Kidney epithelial cell (primary cell): ENCODE measurements at regions not wholly inside any gene's neighbourhood (a gene's known extent, or its start where the extent isn't known, plus 50 kb on each side); places are given as distances from the start of the nearest gene placed in this dataset.
A peak's percentile ranks its signal among the peaks of the same experiment; 100 is the strongest.

Experiments
- DNase-seq: peaks from one replicate; pipeline ENCODE4 v3.0.0-alpha.2; 2010; ENCODE audit warnings: low read depth
- H3K27me3 ChIP-seq: 2 replicates; pipeline ENCODE4 v1.6.0; 2011; ENCODE audit warnings: low read length; ENCODE audit not compliant: control insufficient read depth, insufficient read depth
- H3K36me3 ChIP-seq: 2 replicates; pipeline ENCODE4 v1.5.1; 2011; ENCODE audit warnings: low read length; ENCODE audit not compliant: control insufficient read depth, insufficient read depth
- H3K4me3 ChIP-seq: 2 replicates; pipeline ENCODE4 v1.5.1; 2011; ENCODE audit warnings: low read depth, mild to moderate bottlenecking, control low read depth, low read length
- CTCF ChIP-seq: IDR thresholded peaks from 2 replicates; pipeline ENCODE4 v1.5.1; 2011; ENCODE audit warnings: mild to moderate bottlenecking, moderate library complexity, low read length, control low read depth, inconsistent platforms; ENCODE audit not compliant: insufficient read depth, poor library complexity, severe bottlenecking

GRCh38 chr10:120253131-120253530 is 203.9 kb upstream of the PLPP4 start:
- DNase-seq = no peak

DNA sequence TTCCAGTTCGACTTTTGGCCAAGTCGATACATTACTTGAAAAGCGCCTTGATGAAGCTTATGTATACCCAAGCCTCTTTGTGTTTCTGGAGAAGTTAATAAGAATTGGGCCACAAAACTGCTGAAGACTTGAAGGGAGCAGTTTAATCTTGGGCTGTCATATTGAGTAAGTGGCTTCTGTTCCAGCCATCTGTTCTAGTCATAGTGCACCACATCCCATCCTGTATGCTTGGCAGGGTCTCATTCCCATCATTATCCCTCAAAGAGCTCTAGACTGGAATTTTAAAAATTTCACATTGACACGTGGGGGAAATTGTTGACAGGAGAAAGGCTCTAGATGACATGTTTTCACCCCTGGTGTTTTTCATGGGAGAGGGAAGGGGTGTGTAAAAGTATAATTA is 196.6 kb upstream of the PLPP4 start:
- Histone ChIP-seq H3K36me3 (no peaks in the 10 kb centered on the region), H3K27me3 (no peaks in the 10 kb centered on the region), H3K4me3 (no peak overlapping the region)
- no peak for TF ChIP-seq CTCF
- no peak for DNase-seq

More at GRCh38 chr10:120253131-120253530, 203.9 kb upstream of the PLPP4 start:
- Histone ChIP-seq H3K36me3 (no peaks in the 10 kb centered on the region), H3K4me3 (no peak overlapping the region), H3K27me3 (no peaks in the 10 kb centered on the region)
- no peak for TF ChIP-seq CTCF

DNA sequence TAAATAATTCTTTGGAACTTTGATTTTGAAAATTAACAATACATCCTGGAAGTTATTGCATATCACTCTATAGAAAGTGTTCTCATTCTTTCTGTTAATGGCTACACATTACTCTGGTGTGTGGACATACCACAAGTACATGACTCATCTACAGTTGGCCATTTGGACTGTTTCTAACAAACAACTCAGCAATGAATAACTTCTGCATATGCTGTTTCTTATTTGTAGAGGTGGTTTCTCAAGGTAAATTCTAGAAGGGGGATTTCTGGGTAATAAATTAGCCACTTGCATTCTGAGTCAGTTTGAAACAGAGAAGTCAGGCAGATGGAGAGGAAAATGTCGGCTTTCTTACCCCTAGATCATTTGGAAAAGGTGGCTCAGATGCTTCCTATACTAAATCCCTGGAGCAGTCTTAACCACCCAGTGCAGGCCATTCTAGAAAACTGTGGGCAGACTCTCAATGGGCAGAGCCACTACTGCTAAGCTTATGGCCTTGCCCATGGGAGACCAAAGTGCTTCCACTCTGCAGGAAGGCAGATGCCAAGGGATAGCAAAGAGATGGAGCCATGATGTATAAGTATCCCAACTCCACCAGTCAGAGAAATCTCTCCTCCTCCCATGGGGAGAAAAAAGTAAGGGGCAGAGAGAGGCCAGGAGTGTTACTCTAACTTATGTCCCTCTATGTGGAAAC is 194.0 kb upstream of the PLPP4 start:
- Histone ChIP-seq H3K27me3 (no peaks in the 10 kb centered on the region), H3K4me3 (no peak overlapping the region), H3K36me3 (no peaks in the 10 kb centered on the region)
- TF ChIP-seq CTCF = no peak
- peak; percentile 38 for DNase-seq

GRCh38 chr10:120266022-120266421 is 191.0 kb upstream of the PLPP4 start:
- H3K4me3 ChIP-seq = no peak overlapping the region
- no peak for TF ChIP-seq CTCF

GRCh38 chr10:120270906-120271305 is 186.1 kb upstream of the PLPP4 start:
- no peak for DNase-seq
- no peak for TF ChIP-seq CTCF
- H3K27me3 ChIP-seq = no peaks in the 10 kb centered on the region

More at GRCh38 chr10:120266022-120266421, 191.0 kb upstream of the PLPP4 start:
- Histone ChIP-seq H3K27me3 (no peaks in the 10 kb centered on the region), H3K36me3 (no peaks in the 10 kb centered on the region)
- no peak for DNase-seq

GRCh38 chr10:120271696-120272095 is 185.3 kb upstream of the PLPP4 start:
- Histone ChIP-seq H3K36me3 (no peaks in the 10 kb centered on the region), H3K4me3 (no peak overlapping the region), H3K27me3 (no peaks in the 10 kb centered on the region)
- TF ChIP-seq CTCF = no peak
- DNase-seq = no peak

More at GRCh38 chr10:120270906-120271305, 186.1 kb upstream of the PLPP4 start:
- no peaks in the 10 kb centered on the region for H3K36me3 ChIP-seq
- H3K4me3 ChIP-seq = no peak overlapping the region
